Retinal pigment epithelial cell (primary cell): ENCODE measurements at regions not wholly inside any gene's neighbourhood (a gene's known extent, or its start where the extent isn't known, plus 50 kb on each side); places are given as distances from the start of the nearest gene placed in this dataset.

Source experiments
- DNase-seq: peaks from one replicate; pipeline ENCODE4 v3.0.0-alpha.2; 2010; ENCODE audit warnings: low read depth
- H3K4me3 ChIP-seq: 2 replicates; pipeline ENCODE4 v1.5.1; 2011; ENCODE audit warnings: mild to moderate bottlenecking, low read length, control low read depth, moderate library complexity
- CTCF ChIP-seq: conservative IDR thresholded peaks from 2 replicates; pipeline ENCODE4 v1.5.1; 2011; ENCODE audit warnings: low read depth, low read length, control low read depth, inconsistent platforms

- H3K4me3 ChIP-seq = no peak overlapping the region
- no peak for DNase-seq
- no peak for TF ChIP-seq CTCF
These were observed 247.6 kb downstream of the PAPSS1 start for GRCh38 chr4:107472265-107472948.

GRCh38 chr4:107470173-107470572 lies 249.9 kb downstream of the PAPSS1 start:
- no peak for DNase-seq
- no peak overlapping the region for H3K4me3 ChIP-seq
- TF ChIP-seq CTCF = no peak

- no peak for DNase-seq
- H3K4me3 ChIP-seq = no peak overlapping the region
- TF ChIP-seq CTCF = no peak
These were observed 251.2 kb downstream of the PAPSS1 start for GRCh38 chr4:107468812-107469211.

DNA sequence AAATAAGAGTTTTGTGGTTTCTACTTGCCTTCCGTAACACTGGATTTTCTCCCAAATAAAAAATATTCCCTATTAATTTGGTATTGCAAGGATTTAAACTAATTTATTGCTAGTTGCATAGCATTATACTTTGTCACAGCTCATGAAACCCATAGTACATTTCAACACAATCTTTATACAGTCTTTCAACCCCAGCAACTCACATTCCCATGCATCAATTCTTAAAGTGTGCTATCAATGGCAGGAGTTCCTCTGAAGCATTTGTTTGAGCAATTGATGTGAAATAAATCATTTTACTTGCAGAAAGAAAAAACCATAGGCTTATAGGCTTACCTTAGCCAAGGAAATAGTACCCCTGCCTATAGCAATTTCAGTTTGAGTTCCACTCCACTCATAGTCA lies 251.9 kb downstream of the PAPSS1 start:
- no peak for TF ChIP-seq CTCF
- no peak for DNase-seq
- no peak overlapping the region for H3K4me3 ChIP-seq

- TF ChIP-seq CTCF = no peak
- no peak for DNase-seq
- no peak overlapping the region for H3K4me3 ChIP-seq
These were observed 252.6 kb downstream of the PAPSS1 start for GRCh38 chr4:107467461-107467860.

GRCh38 chr4:107458194-107458593 lies 261.8 kb downstream of the PAPSS1 start:
- no peak for DNase-seq
- H3K4me3 ChIP-seq = no peak overlapping the region
- TF ChIP-seq CTCF = no peak

GRCh38 chr4:107453987-107454386 lies 266.0 kb downstream of the PAPSS1 start:
- no peak for TF ChIP-seq CTCF
- no peak for DNase-seq
- no peak overlapping the region for H3K4me3 ChIP-seq
